Neutrophil (primary cell): ENCODE measurements at regions not wholly inside any gene's neighbourhood (a gene's known extent, or its start where the extent isn't known, plus 50 kb on each side); places are given as distances from the start of the nearest gene placed in this dataset.

Experiments used
- H3K27ac ChIP-seq: fragments of 200-600 bp; sonication (generic); 2 replicates; pipeline ENCODE4 v1.5.1; 2016; ENCODE audit warnings: mild to moderate bottlenecking, moderate library complexity
- H3K27me3 ChIP-seq: fragments of 200-600 bp; sonication (generic); 2 replicates; pipeline ENCODE4 v1.6.0; 2016; ENCODE audit warnings: mild to moderate bottlenecking
- H3K36me3 ChIP-seq: fragments of 200-600 bp; sonication (generic); 2 replicates; pipeline ENCODE4 v1.5.1; 2017
- H3K4me1 ChIP-seq, 2 experiments: fragments of 200-600 bp in 1 of 2; sonication (generic) in 1 of 2; 1 replicate in 1 of 2; 2 replicates in 1 of 2; pipeline versions ENCODE4 v1.5.1 to v1.6.1; 2013 to 2016; ENCODE audit warnings: low read depth in 1 of 2, low read length in 1 of 2, mild to moderate bottlenecking in 1 of 2, moderate library complexity in 1 of 2; ENCODE audit not compliant: control insufficient read depth in 1 of 2, insufficient read depth in 1 of 2
- H3K4me3 ChIP-seq, 2 experiments: fragments of 200-600 bp in 1 of 2; sonication (generic) in 1 of 2; 1 replicate in 1 of 2; 2 replicates in 1 of 2; pipeline ENCODE4 v1.5.1; 2013 to 2016; ENCODE audit warnings: low read depth in 1 of 2, low read length in 1 of 2, mild to moderate bottlenecking in 1 of 2, moderate library complexity in 1 of 2
- H3K9me3 ChIP-seq: fragments of 200-600 bp; sonication (generic); 2 replicates; pipeline ENCODE4 v1.5.1; 2016
- TF ChIP-seq, protein P1 (sequence below): fragments of 200-600 bp; sonication (generic); IDR thresholded peaks from 2 replicates; pipeline ENCODE4 v1.5.1; 2016; ENCODE audit warnings: antibody characterized with exemption

DNA sequence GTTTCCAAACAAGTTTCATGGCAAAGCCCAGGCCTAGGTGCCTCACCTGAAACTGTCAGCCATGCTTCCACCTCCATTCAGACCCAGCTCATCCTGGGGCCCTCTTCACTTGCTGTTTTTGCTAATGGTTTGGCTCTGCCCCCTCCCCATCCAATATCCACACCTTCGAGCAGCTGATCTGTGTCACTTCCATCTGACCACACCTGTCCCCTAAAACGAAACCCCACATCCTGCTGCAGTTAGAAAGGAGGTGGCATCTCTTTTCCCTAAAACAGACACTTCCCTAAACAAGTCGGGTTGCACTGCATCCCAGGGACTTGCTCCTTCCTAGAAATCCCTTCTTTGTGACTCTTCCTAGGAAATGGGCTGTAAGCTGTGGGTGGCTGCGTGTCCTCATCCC lies 748.7 kb upstream of the SALL3 start:
- H3K36me3 ChIP-seq, result no peaks in the 10 kb centered on the region
- no peak overlapping the region for H3K4me3 ChIP-seq
- no peaks in the 10 kb centered on the region for H3K27me3 ChIP-seq
- H3K4me1 ChIP-seq, result no peaks in the 10 kb centered on the region
- TF ChIP-seq, protein P1, sequence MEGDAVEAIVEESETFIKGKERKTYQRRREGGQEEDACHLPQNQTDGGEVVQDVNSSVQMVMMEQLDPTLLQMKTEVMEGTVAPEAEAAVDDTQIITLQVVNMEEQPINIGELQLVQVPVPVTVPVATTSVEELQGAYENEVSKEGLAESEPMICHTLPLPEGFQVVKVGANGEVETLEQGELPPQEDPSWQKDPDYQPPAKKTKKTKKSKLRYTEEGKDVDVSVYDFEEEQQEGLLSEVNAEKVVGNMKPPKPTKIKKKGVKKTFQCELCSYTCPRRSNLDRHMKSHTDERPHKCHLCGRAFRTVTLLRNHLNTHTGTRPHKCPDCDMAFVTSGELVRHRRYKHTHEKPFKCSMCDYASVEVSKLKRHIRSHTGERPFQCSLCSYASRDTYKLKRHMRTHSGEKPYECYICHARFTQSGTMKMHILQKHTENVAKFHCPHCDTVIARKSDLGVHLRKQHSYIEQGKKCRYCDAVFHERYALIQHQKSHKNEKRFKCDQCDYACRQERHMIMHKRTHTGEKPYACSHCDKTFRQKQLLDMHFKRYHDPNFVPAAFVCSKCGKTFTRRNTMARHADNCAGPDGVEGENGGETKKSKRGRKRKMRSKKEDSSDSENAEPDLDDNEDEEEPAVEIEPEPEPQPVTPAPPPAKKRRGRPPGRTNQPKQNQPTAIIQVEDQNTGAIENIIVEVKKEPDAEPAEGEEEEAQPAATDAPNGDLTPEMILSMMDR, result no peak
- no peak overlapping the region for H3K27ac ChIP-seq
- no peaks in the 10 kb centered on the region for H3K9me3 ChIP-seq

DNA sequence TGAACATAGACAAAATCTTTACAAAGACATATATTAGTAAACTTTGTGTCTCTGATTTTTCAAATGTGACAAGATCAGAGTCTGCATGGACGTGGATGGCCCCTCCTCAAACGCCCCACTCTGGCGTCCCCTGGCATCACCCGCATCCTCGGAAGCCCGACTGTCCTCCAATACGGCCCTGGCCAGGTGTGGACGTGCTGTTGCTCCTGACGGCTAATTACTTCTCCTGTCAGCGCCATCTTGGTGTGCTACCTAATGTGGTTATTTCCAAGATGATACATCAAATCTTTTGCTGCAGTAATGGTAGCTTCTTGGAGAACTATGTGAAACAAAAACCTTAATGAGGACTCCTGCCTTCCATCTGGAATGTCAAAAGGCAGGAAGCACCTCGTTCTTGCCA lies 747.4 kb upstream of the SALL3 start:
- H3K9me3 ChIP-seq, result no peaks in the 10 kb centered on the region
- no peaks in the 10 kb centered on the region for H3K27me3 ChIP-seq
- H3K36me3 ChIP-seq, result no peaks in the 10 kb centered on the region
- H3K27ac ChIP-seq, result no peak overlapping the region
- TF ChIP-seq, protein P1, result no peak
- H3K4me3 ChIP-seq, result no peak overlapping the region
- no peaks in the 10 kb centered on the region for H3K4me1 ChIP-seq

DNA sequence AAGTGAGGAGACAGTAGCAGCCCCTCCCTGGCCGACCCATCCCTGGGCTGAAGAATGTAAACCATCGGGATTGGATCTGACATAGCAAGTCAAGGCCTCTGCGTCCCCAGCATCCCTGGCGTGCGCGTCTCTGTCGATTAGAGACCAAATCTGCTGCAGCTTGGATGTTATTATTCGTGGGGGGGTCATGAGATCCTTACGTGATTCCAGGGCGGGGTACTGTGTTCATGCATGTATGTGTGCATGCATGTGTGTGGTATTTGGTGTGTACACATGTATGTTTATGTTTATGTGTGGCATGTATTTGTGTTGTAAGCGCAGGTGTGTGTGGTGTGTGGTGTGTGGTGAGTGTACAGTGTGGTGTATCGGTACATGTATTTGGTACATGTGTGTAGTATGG lies 741.8 kb upstream of the SALL3 start:
- TF ChIP-seq, protein P1, result no peak
- H3K4me1 ChIP-seq, result no peaks in the 10 kb centered on the region
- H3K27ac ChIP-seq, result no peak overlapping the region
- H3K27me3 ChIP-seq, result no peaks in the 10 kb centered on the region
- no peak overlapping the region for H3K4me3 ChIP-seq
- H3K36me3 ChIP-seq, result no peaks in the 10 kb centered on the region
- no peaks in the 10 kb centered on the region for H3K9me3 ChIP-seq

DNA sequence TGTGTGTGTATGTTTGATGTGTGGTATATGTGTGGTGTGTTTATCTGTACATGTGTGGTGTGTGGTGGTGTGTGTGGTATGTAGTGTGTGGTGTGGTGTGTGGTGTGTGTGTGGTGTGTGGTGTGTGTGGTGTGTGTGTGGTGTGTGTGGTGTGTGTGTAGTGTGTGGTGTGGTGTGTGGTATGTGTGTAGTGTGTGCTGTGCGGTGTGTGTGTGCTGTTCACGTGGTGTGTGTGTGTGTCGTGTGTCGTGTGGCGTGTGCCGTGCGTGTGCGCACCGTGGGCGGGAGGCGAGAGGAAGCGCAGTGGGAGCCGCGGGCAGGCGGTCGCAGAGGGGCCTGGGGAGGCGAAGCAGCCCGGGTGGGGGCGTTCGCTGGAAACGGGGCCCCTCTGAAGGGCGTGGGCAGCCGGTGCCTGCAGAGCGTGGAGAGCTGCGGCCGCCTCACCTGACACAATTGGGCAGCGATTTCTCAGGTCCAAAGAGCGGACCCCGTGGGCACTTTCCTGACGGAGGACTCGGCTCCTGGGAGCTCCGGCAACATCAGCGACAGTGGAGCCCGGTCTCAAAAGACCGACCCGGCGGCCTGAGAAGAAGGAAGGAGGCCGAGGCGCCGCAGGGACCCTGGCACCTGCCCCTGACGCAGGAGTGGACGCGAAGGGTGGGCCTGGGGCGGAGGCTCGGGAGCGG lies 741.1 kb upstream of the SALL3 start:
- no peaks in the 10 kb centered on the region for H3K9me3 ChIP-seq
- H3K4me3 ChIP-seq, result no peak overlapping the region
- TF ChIP-seq, protein P1, result no peak
- no peaks in the 10 kb centered on the region for H3K4me1 ChIP-seq
- no peaks in the 10 kb centered on the region for H3K36me3 ChIP-seq
- no peak overlapping the region for H3K27ac ChIP-seq
- H3K27me3 ChIP-seq, result no peaks in the 10 kb centered on the region

DNA sequence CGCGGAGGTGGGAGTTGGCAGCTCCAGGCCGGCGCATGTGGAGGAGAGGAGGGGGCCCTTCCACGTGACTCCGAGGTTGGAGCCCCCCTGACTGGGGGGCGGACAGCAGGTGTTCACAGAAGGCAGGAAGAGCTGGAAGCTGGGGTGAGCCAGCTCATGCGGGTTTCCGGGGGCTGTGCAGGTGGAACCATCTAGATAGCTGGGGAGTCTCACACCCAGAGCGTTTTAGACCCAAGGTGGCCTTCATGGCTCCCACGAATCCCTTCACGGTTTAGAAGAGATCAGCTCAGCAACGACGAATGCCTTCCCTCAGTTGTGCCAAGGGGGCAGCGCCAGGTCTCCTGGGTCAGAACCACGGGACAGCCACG lies 740.5 kb upstream of the SALL3 start:
- TF ChIP-seq, protein P1, result no peak
- no peak overlapping the region for H3K27ac ChIP-seq

More for the DNA sequence above, 740.5 kb upstream of the SALL3 start:
- Histone ChIP-seq H3K4me3 (no peak overlapping the region), H3K4me1 (no peaks in the 10 kb centered on the region), H3K36me3 (no peaks in the 10 kb centered on the region), H3K27me3 (no peaks in the 10 kb centered on the region), H3K9me3 (no peaks in the 10 kb centered on the region)
